GM20000 (cell line): ENCODE measurements at regions not wholly inside any gene's neighbourhood (a gene's known extent, or its start where the extent isn't known, plus 50 kb on each side); places are given as distances from the start of the nearest gene placed in this dataset.

ENCODE experiments used
- DNase-seq: peaks from one replicate; pipeline ENCODE4 v3.0.0; 2012; ENCODE audit warnings: low spot score
- TF ChIP-seq, protein P1 (sequence below): IDR thresholded peaks from 2 replicates; pipeline ENCODE4 v1.5.1; 2012; ENCODE audit warnings: mild to moderate bottlenecking, control low read depth; ENCODE audit errors: extremely low read depth, missing control alignments

DNA sequence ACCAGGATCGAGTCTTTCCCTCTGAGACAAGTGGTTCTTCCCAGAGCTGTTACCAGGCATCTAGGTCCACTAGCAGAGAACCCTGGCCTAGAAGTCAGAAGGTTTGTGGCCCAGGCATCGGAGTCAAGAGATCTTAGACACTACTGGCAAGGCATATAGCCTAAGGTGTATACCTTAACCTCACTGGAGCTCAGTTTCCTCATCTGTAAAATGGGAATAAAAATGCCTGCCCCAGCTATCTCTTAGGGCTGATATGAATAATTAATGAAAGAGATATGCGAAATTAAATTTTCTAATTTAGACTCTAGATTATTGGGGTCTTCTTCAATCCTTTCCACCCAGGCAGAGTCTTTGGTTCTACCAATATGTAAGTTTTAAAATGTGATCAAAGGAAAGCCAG lies 60.5 kb upstream of the NLK start:
- DNase-seq = no peak
- TF ChIP-seq, protein P1, sequence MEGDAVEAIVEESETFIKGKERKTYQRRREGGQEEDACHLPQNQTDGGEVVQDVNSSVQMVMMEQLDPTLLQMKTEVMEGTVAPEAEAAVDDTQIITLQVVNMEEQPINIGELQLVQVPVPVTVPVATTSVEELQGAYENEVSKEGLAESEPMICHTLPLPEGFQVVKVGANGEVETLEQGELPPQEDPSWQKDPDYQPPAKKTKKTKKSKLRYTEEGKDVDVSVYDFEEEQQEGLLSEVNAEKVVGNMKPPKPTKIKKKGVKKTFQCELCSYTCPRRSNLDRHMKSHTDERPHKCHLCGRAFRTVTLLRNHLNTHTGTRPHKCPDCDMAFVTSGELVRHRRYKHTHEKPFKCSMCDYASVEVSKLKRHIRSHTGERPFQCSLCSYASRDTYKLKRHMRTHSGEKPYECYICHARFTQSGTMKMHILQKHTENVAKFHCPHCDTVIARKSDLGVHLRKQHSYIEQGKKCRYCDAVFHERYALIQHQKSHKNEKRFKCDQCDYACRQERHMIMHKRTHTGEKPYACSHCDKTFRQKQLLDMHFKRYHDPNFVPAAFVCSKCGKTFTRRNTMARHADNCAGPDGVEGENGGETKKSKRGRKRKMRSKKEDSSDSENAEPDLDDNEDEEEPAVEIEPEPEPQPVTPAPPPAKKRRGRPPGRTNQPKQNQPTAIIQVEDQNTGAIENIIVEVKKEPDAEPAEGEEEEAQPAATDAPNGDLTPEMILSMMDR = no peak

DNA sequence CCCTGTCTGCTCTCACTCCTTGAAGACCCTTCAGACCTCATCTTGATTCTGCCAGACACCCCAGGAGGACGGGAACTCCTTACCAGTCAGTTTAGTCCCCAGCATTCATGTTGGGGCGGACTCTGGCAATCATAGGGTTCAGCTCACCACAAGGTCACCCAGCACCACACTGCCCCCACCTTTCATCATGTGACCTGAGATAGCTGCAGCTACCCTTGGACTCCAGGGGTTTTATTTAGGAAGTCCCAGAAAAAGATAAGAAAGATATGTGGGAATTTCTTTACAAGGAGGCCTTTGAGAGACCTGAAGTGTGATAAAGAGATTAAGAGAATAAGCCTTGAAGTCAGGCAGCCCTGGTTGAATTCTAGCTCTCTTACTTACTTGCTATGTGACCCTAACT lies 59.8 kb upstream of the NLK start:
- DNase-seq = no peak
- TF ChIP-seq, protein P1 = no peak

DNA sequence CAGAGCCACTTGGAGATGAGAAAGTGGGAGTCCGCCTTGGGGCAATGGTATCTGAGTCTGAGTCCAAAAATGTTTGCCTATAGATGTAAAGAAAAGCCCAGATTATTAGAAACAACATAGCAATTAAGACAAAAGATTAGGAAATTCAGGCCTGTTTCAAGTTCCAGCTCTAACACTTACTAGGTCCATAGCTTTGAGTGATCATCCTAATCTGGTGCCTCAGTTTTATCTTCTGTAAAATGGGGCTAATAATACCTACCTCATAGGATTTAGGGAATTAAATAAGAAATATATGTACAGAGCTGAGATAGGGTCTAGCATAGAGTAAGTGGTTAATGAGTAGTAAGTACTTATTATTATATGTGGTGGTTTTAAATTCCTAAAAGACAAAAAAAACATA lies 58.6 kb upstream of the NLK start:
- TF ChIP-seq, protein P1 = no peak

DNA sequence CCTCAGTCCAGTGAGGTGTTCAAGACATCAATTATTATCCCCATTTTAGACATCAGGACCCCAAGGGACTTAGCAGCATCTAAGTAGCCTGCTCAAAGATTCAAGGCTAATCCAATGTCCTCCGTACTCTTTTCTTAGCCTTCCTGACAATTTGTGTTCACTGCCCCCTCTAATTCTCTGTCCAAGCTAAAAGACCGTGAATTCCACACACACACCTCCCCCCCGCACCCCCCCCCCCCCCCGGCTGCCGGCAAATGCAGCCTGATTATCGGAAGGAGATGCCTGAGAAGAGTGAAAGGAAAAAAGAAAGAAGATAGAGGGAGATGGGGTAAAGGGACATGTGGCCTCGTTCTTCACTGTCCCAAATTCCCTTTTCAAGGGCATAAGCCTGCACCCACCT lies 58.1 kb upstream of the NLK start:
- TF ChIP-seq, protein P1 = no peak
- DNase-seq = no peak

More for the DNA sequence above, 58.6 kb upstream of the NLK start:
- DNase-seq = no peak

DNA sequence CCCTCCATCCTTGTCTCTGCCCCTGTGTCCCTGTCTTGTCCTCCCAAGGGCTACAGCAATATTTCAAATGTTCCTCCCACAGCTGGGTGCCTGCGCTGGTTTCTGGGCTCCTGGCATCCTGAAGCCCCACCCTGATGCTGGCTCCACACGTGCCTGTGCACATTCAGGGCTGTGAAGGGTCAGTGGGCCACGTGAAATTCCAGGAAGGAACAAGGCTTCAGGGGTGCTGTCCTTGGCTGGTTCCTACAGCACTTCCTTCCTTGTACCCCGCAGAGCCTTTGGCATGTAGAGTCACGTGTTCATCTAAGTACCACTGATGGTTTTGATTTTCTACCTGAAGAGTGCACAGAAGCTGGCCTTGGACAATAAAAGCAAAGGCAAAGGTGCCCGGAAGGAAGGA lies 57.7 kb upstream of the NLK start:
- DNase-seq = no peak
- TF ChIP-seq, protein P1 = no peak

DNA sequence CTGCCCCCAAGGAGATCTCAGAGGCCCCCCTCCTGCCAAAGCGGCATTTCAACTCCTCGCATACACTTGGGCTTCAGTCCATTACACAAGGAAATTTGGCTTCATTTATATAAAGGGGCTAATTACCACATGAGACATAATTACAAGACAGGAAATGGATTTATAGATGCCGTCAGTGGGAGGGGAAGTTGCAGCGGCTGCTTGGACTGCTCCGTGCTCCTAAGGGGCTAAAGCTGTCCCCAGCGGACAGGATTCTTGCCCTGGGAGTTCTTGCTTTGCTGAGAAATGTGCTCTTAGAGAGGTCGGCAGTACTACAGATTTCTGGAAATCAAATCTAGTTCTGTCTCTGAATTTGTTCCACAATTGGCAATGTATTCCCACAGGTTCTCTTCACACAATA lies 57.2 kb upstream of the NLK start:
- peak; percentile 13 for DNase-seq
- TF ChIP-seq, protein P1 = no peak

DNA sequence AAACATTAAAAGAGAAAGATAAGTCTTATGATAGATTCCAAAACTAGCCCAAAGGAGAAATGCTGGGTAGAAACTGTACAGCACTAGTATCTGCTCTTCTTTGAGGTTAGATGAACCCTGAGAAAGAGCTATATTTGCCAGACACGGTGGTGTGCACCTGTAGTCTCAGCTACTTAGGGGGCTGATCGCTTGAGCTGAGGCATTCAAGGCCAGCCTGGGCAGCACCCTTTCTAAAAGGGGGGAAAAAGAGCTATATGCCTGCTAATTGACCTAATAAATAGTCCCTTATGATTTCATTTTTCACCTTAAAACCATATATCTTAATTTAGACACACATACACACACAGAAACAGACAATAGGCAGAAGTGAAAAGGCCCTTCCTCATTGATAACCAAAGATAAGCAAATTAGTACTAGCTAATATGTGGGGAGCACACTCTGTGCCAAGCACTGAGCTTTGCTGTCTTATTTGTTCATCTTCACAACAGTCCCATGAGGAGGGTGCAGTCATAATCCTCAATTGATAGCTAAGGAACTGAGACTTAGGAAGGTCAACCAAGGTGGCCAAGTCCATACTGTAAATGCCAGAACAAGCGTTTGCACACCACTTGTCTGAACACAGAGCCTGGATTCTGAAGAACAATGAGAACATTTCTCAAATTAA lies 56.6 kb upstream of the NLK start:
- peak; percentile 25 for DNase-seq
- TF ChIP-seq, protein P1 = no peak
